RWPE1 (cell line): ENCODE measurements at regions not wholly inside any gene's neighbourhood (a gene's known extent, or its start where the extent isn't known, plus 50 kb on each side); places are given as distances from the start of the nearest gene placed in this dataset.

Experiments used
- CTCF ChIA-PET: fragments of 350-600 bp; sonication (Branson Sonifier 250); formaldehyde crosslinking; extraction: SDS; loops from one replicate; lab custom pipeline; 2021; lab: Yijun Ruan, JAX
- POLR2A ChIA-PET: fragments of 400-600 bp; formaldehyde crosslinking; extraction: SDS; loops from one replicate; lab custom pipeline; 2020; ENCODE audit warnings: antibody characterized with exemption; ENCODE audit not compliant: low non-redundant PET; lab: Yijun Ruan, JAX
- DNase-seq: peaks from one replicate; pipeline ENCODE4 v3.0.0; 2012; ENCODE audit warnings: low spot score
- H3K27ac ChIP-seq: fragments of 450-650 bp; 2 replicates; pipeline ENCODE4 v1.5.1; 2017
- CTCF ChIP-seq: fragments of 450-650 bp; conservative IDR thresholded peaks from 2 replicates; pipeline ENCODE4 v1.5.1; 2017; ENCODE audit warnings: low read depth, mild to moderate bottlenecking

GRCh38 chr11:119896387-119897045 lies 167.5 kb upstream of the NECTIN1 start:
- TF ChIP-seq CTCF, result no peak
- ChIA-PET CTCF (no interaction called here), POLR2A (no interaction called here)
- DNase-seq, result no peak
- H3K27ac ChIP-seq, result no peak overlapping the region

DNA sequence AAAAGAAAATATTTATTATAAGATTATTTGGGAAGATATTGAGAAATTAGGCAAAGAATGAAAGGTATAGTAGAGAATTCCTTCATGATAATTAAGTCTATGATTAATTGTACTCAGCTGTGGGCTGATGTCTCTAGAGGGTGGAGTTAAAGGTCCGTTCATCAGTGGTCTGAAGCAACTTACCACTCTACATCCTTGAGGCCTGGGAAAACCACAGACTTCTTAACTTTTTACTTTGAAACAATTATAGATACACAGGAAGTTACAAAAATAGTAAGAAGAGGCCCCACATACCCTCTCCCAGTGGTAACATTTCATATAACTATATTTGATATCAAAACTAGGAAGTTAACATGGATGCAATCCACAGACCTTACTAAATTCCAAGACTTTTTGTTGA lies 167.0 kb upstream of the NECTIN1 start:
- no peak for DNase-seq
- ChIA-PET POLR2A (no interaction called here), CTCF (no interaction called here)
- H3K27ac ChIP-seq, result no peak overlapping the region
- no peak for TF ChIP-seq CTCF

- DNase-seq, result no peak
- ChIA-PET CTCF (no interaction called here), POLR2A (no interaction called here)
- no peak overlapping the region for H3K27ac ChIP-seq
- TF ChIP-seq CTCF, result no peak
Measured at GRCh38 chr11:119894916-119895315, 165.9 kb upstream of the NECTIN1 start.

GRCh38 chr11:119892311-119892808 lies 163.4 kb upstream of the NECTIN1 start:
- H3K27ac ChIP-seq, result no peak overlapping the region
- DNase-seq, result no peak
- POLR2A ChIA-PET, result no interaction called here
- no peak for TF ChIP-seq CTCF
- CTCF ChIA-PET, result no interaction called here

- no peak for TF ChIP-seq CTCF
- H3K27ac ChIP-seq, result no peak overlapping the region
- POLR2A ChIA-PET, result no interaction called here
- CTCF ChIA-PET, result interaction anchor here (0.7 to 0.8 kb wide), 2 partner anchors 139 to 569 kb away, joined by 3 read pairs; no protein-coding TSS in a partner anchor
- no peak for DNase-seq
Measured at GRCh38 chr11:119891055-119891768, 162.2 kb upstream of the NECTIN1 start.

DNA sequence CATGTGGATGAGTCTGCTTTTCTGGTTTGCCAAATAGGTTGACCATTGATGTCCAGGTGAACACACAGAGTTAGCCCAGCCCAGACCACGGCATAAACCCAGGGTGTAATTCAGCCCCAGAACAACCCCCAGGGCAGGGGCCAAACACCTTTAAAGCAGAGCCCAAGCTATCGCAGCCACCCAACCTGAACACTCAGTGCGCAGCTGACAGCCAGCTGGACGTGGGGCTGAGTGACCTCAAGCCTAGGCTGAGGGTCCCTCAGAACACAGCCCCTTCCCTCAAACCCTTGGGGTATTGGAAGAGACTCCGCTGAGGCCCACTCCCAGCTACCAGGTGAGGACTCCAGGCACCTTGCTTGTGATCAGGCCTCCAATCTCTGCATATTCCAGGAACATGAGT lies 161.5 kb upstream of the NECTIN1 start:
- CTCF ChIA-PET, result interaction anchor here (0.5 to 0.8 kb wide), 3 partner anchors 138 to 1941 kb away, joined by 3 read pairs; no protein-coding TSS in a partner anchor
- POLR2A ChIA-PET, result interaction anchor here (0.5 kb wide), 1 partner anchor 24 kb away, joined by 8 read pairs; no protein-coding TSS in a partner anchor
- no peak for TF ChIP-seq CTCF
- DNase-seq, result no peak
- H3K27ac ChIP-seq, result no peak overlapping the region
